IMR-90 (cell line): ENCODE measurements at regions not wholly inside any gene's neighbourhood (a gene's known extent, or its start where the extent isn't known, plus 50 kb on each side); places are given as distances from the start of the nearest gene placed in this dataset.

Source experiments
- ATAC-seq: fragments of 200-7000 bp; cut with Tn5 transposase; 2 replicates; pipeline ENCODE4 v1.9.1; 2020; ENCODE audit warnings: low read depth, mild to moderate bottlenecking, moderate library complexity
- BruUV-seq: library from RNA; stranded (reverse); fragments of 400-500 nt; replicated peaks from 2 replicates; lab custom pipeline; 2021; lab: Mats Ljungman, UMichigan
- CTCF ChIA-PET: fragments of 300-600 bp; formaldehyde crosslinking; extraction: SDS; loops from one replicate; lab custom pipeline; 2021; ENCODE audit warnings: antibody characterized with exemption; lab: Yijun Ruan, JAX
- POLR2A ChIA-PET: fragments of 300-600 bp; sonication (Branson Sonifier 250); formaldehyde crosslinking; loops from one replicate; lab custom pipeline; 2022; ENCODE audit warnings: antibody characterized with exemption; ENCODE audit not compliant: unreplicated experiment; lab: Charles Lee
- DNase-seq: peaks from one replicate; pipeline ENCODE4 v3.0.0; 2013
- H2AFZ ChIP-seq: replicated peaks from 2 replicates; pipeline ENCODE3; 2013; ENCODE audit warnings: low read length, mild to moderate bottlenecking; ENCODE audit not compliant: poor library complexity
- H2AK5ac ChIP-seq: 2 replicates; pipeline ENCODE4 v1.6.1; 2013; ENCODE audit warnings: low read depth, low read length, inconsistent platforms
- H2AK9ac ChIP-seq: replicated peaks from 2 replicates; pipeline ENCODE3; 2013; ENCODE audit warnings: mild to moderate bottlenecking, low read depth, low read length, moderate library complexity; ENCODE audit not compliant: poor library complexity
- H2BK120ac ChIP-seq: 2 replicates; pipeline ENCODE4 v1.6.1; 2013; ENCODE audit warnings: low read depth, low read length, inconsistent platforms
- H2BK15ac ChIP-seq: 3 replicates; pipeline ENCODE4 v1.6.1; 2013; ENCODE audit warnings: low read depth, low read length, inconsistent platforms
- H2BK20ac ChIP-seq: 2 replicates; pipeline ENCODE4 v1.6.1; 2013; ENCODE audit warnings: low read depth, mild to moderate bottlenecking, inconsistent platforms, low read length, moderate library complexity
- H2BK5ac ChIP-seq: 2 replicates; pipeline ENCODE4 v1.6.1; 2013; ENCODE audit warnings: mild to moderate bottlenecking, low read depth, low read length, inconsistent platforms; ENCODE audit not compliant: poor library complexity, severe bottlenecking
- H3K14ac ChIP-seq: replicated peaks from 2 replicates; pipeline ENCODE4 v1.6.1; 2013; ENCODE audit warnings: low read depth, low read length, inconsistent platforms
- H3K18ac ChIP-seq: 2 replicates; pipeline ENCODE4 v1.6.1; 2013; ENCODE audit warnings: low read depth, low read length, control low read depth
- H3K23ac ChIP-seq: 2 replicates; pipeline ENCODE4 v1.6.1; 2013; ENCODE audit warnings: low read depth, low read length, inconsistent platforms
- H3K27ac ChIP-seq: 2 replicates; pipeline ENCODE4 v1.5.1; 2013; ENCODE audit warnings: mild to moderate bottlenecking, control low read depth, low read length; ENCODE audit not compliant: insufficient read depth
- H3K27me3 ChIP-seq: 2 replicates; pipeline ENCODE4 v1.6.1; 2013; ENCODE audit warnings: low read length; ENCODE audit not compliant: control insufficient read depth, insufficient read depth
- H3K36me3 ChIP-seq: 2 replicates; pipeline ENCODE4 v1.6.1; 2013; ENCODE audit warnings: low read length, mixed read lengths; ENCODE audit not compliant: control insufficient read depth, insufficient read depth
- H3K4ac ChIP-seq: 2 replicates; pipeline ENCODE4 v1.6.1; 2013; ENCODE audit warnings: low read depth, low read length, inconsistent platforms
- H3K4me1 ChIP-seq: 2 replicates; pipeline ENCODE4 v1.6.1; 2013; ENCODE audit warnings: low read length, mixed read lengths; ENCODE audit not compliant: control insufficient read depth, insufficient read depth
- H3K4me2 ChIP-seq: 2 replicates; pipeline ENCODE4 v1.6.1; 2013; ENCODE audit warnings: low read depth, mild to moderate bottlenecking, control low read depth, low read length, moderate library complexity
- H3K4me3 ChIP-seq: 2 replicates; pipeline ENCODE4 v1.5.1; 2013; ENCODE audit warnings: low read depth, mild to moderate bottlenecking, control low read depth, low read length, moderate library complexity; ENCODE audit not compliant: insufficient read depth
- H3K56ac ChIP-seq: 2 replicates; pipeline ENCODE4 v1.6.1; 2013; ENCODE audit warnings: low read length, inconsistent platforms; ENCODE audit not compliant: insufficient read depth; ENCODE audit errors: extremely low read depth
- H3K79me1 ChIP-seq, 2 experiments: 2 replicates each; pipeline ENCODE4 v1.6.1; 2013; ENCODE audit warnings: low read length in 2 of 2, inconsistent platforms in 1 of 2, low read depth in 1 of 2
- H3K9ac ChIP-seq: 2 replicates; pipeline ENCODE4 v1.6.1; 2013; ENCODE audit warnings: low read depth, low read length, control low read depth
- H3K9me1 ChIP-seq: 2 replicates; pipeline ENCODE4 v1.6.1; 2013; ENCODE audit warnings: low read length, inconsistent platforms; ENCODE audit not compliant: insufficient read depth
- H3K9me3 ChIP-seq: 2 replicates; pipeline ENCODE4 v1.6.1; 2013; ENCODE audit warnings: low read length; ENCODE audit not compliant: control insufficient read depth, insufficient read depth
- H4K20me1 ChIP-seq: 2 replicates; pipeline ENCODE4 v1.6.1; 2013; ENCODE audit warnings: low read length, inconsistent platforms; ENCODE audit not compliant: insufficient read depth
- H4K5ac ChIP-seq: 2 replicates; pipeline ENCODE4 v1.6.1; 2013; ENCODE audit warnings: mild to moderate bottlenecking, low read depth, low read length, control low read depth
- H4K8ac ChIP-seq, 2 experiments: 2 replicates each; pipeline ENCODE4 v1.6.1; 2013; ENCODE audit warnings: low read depth in 2 of 2, low read length in 2 of 2, control low read depth in 1 of 2, inconsistent platforms in 1 of 2
- H4K91ac ChIP-seq: 2 replicates; pipeline ENCODE4 v1.6.1; 2013; ENCODE audit warnings: low read depth, low read length, inconsistent platforms; ENCODE audit not compliant: insufficient read depth
- BHLHE40 ChIP-seq: fragments of 150-350 bp; IDR thresholded peaks from 2 replicates; pipeline ENCODE4 v1.6.1; 2016; ENCODE audit warnings: mild to moderate bottlenecking, low read depth, low read length
- ELK1 ChIP-seq: fragments of 150-350 bp; IDR thresholded peaks from 2 replicates; pipeline ENCODE4 v1.6.1; 2016; ENCODE audit warnings: low read depth, mild to moderate bottlenecking, low read length, moderate library complexity, borderline replicate concordance
- WGBS, 2 experiments: methylation state at CpG; one replicate each; pipeline versions ENCODE4 v1.1.5 to v1.1.7; 2013; ENCODE audit warnings: missing lambda C conversion rate in 2 of 2; ENCODE audit not compliant: insufficient read length in 1 of 2; ENCODE audit errors: extremely low coverage in 2 of 2; 5-methylcytosine and 5-hydroxymethylcytosine counted together
- dilution Hi-C: fragments of 300-500 bp; cut with HindIII; formaldehyde crosslinking; loops from one replicate; pipeline ENCODE4 v1.14.3; 2018; ENCODE audit warnings: low sequenced_read_pairs; ENCODE audit not compliant: unreplicated experiment
- in situ Hi-C: fragments of 300-500 bp; cut with MboI; formaldehyde crosslinking; loops from 3 replicates; pipeline ENCODE4 v1.14.3; 2019; ENCODE audit warnings: low sequenced_read_pairs, inconsistent platforms, mixed read lengths
- intact Hi-C: fragments of 100-400 bp; cut with micrococcal nuclease; formaldehyde crosslinking; loops from 2 replicates; pipeline ENCODE4 v1.10.0; 2022

- Histone ChIP-seq H2AFZ (no peak overlapping the region), H4K8ac (no peak overlapping the region), H3K27ac (no peak overlapping the region), H3K56ac (no peak overlapping the region), H4K91ac (no peak overlapping the region), H3K9me3 (no peaks in the 10 kb centered on the region), H2BK120ac (no peak overlapping the region), H2BK15ac (no peak overlapping the region), H3K27me3 (peaks cover 23% of the 10 kb centered on the region; the same call in 1 of the 2 replicates), H3K4me3 (no peak overlapping the region), H3K23ac (no peak overlapping the region), H2BK20ac (no peak overlapping the region), H3K9me1 (no peaks in the 10 kb centered on the region), H3K9ac (no peak overlapping the region), H4K20me1 (no peaks in the 10 kb centered on the region), H3K79me1 (no peaks in the 10 kb centered on the region), H4K5ac (no peak overlapping the region), H3K4me2 (no peak overlapping the region), H2BK5ac (no peak overlapping the region), H2AK9ac (no peak overlapping the region), H3K36me3 (no peaks in the 10 kb centered on the region), H2AK5ac (no peak overlapping the region), H3K14ac (no peak overlapping the region), H3K18ac (no peak overlapping the region), H3K4ac (no peak overlapping the region), H3K4me1 (no peaks in the 10 kb centered on the region)
- ATAC-seq (no peak), DNase-seq (no peak)
- in situ Hi-C loops, result no loop called here
- BruUV-seq, result no TSS peak
- TF ChIP-seq ELK1 (no peak), BHLHE40 (no peak)
- dilution Hi-C loops, result no loop called here
- ChIA-PET POLR2A (no interaction called here), CTCF (no interaction called here)
- intact Hi-C loops, result no loop called here
- 38% methylated on average over 2 of the region's 11 CpGs; no CpG with 5 or more reads in 1 of the 2 experiments for WGBS, 2 experiments
Observed at GRCh38 chr4:1543976-1544375, 137.7 kb upstream of the NKX1-1 start.
